NCI-H526 (cell line): ENCODE measurements at regions not wholly inside any gene's neighbourhood (a gene's known extent, or its start where the extent isn't known, plus 50 kb on each side); places are given as distances from the start of the nearest gene placed in this dataset.
"Not testable (repeated sequence)": the region's sequence is repeated elsewhere in the genome, so short reads cannot be mapped to it uniquely, and the experiment has no call there.

Experiments used
- DNase-seq, 2 experiments: peaks; one replicate each; lab custom pipeline; 2025; lab: John Stamatoyannopoulos, UW

DNA sequence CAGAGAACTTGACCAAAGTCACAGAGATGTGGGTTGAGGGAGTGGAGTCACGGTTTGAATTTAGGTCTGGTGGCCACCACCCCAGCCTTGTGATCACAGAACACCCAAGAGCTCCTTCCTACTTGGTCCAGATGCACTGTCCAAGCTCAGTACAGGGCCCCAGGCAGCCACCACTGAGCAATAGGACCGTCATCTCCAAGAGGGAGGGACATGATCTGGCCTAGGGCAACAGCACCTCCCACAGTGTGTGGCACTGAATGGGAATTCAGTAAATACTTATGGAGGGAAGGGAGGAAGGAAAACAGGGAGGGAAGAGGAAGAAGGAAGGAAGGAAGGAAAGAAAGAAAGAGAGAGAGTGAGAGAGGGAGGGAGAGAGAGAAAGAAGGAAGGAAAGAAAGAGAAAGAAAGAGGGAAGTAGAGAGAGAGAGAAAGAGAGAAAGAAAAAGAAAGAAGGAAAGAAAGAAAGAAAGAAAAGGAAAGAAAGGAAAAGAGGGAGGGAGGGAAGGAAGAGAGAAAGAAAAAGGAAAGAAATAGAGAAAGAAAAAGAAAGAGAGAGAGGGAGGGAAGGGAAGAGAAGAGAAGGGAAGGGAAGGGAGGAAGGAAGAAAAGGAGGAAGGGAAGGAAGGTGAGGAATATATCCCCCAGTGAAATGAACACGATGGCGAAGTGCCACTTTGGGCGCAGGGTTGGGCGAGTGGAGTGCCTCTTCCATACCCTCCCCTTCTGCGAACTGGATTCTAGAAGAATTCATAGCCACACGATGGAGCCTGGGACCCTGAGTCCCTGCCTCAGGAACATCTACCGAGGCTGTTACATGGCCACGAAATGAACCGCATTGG, 243.7 kb downstream of the TFAP2C start:
- DNase-seq = no peak

DNA sequence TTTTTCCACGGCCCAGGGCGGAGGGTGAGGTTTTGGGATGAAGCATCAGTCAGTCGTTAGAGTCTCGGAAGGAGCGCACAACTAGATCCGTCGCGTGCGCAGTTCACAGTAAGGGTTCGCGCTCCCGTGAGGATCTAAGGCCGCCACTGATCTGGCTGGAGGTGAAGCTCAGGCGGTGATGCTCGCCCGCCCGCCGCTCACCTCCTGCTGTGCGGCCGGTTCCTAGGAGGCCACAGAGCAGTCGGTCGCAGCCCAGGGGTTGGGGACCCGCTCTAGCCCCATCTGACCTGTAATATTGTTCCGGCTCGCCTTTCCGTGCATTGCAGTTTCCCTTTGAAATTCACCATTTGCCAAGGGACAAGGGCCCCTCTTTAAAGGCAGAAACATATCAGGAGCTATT, 244.7 kb downstream of the TFAP2C start:
- DNase-seq = no peak

DNA sequence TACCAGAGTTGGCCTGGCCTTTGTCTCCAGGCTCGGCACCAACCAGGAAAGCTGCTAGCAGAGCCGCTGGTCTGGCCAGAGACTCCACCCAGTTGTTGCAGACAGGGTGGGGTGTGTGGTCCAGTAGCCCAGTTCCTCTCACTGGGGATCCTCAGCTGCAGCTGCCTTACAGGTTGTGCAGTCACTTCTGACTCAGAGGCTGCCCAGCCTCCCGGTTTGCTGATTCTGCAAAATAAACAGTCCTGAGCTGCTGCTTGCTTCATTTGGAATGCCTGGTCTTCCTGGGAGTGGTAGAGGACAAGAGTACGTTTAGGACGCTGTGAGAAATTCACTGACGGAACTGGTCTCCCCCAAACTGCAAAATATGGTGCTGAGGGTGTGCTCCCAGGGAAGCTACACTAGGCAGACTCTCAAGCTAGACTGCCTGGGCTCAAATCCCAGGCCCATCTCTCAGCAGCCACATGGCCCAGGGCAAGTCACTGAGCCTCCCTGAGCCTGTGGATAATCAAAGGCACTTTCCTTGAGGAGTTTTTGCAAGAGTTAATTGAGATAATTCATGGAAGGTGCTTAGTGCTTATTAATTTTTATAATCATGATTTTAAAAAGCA, 246.1 kb downstream of the TFAP2C start:
- peak in 1 of 2 experiments; percentile 17 for DNase-seq

DNA sequence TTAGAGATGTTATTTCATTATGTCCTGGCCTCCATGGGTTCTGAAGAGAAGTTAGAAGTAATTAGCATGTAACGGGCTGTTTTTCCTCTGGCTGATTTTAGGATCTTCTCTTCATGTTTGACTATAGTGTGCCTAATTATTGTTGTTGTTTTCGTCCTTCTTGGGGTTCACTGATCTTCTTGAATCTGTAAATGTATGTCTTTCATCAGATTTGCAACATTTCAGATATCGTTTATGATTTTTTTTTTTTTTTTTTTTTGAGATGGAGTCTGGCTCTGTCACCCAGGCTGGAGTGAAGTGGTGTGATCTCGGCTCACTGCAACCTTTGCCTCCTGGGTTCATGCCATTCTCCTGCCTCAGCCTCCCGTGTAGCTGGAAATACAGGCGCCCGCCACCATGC, 246.7 kb downstream of the TFAP2C start:
- no peak for DNase-seq

DNA sequence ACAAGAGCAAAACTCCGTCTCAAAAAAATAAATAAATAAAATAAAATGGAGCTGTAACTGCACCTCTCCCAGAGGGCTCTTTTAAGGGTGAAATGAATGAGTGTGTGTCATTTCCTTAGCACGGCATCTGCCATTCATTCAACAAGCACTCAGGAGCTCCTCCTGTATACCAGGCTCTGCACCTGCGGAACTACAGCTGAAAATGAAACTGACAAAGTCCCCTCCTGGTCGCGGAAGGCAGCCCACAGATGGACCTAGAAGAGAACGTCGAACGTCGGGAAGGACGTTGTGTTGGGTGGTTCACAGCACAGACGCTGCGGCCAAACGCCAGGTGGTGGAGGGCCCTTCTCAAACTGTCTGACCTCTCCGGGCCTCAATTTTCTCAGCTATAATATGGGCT, 256.4 kb downstream of the TFAP2C start:
- no peak for DNase-seq

DNA sequence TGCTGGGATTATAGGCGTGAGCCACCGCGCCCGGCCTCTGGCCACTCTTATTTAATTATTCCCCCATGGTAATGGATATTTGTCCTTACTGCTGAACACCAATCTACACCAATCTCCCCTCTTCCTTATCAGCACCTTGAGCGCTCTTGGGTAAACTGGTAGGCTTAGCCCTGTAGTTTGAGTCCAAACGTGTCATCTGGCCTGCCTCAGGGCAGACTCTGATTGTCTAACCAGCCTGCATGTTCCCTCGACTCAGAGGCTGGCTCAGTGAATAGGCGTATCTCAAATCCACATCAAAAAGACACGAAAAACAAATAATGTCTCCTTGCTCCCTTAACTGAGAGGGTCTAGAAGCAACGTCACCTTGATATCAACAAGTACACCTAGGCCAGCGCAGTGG, 260.9 kb downstream of the TFAP2C start:
- DNase-seq = no peak

DNA sequence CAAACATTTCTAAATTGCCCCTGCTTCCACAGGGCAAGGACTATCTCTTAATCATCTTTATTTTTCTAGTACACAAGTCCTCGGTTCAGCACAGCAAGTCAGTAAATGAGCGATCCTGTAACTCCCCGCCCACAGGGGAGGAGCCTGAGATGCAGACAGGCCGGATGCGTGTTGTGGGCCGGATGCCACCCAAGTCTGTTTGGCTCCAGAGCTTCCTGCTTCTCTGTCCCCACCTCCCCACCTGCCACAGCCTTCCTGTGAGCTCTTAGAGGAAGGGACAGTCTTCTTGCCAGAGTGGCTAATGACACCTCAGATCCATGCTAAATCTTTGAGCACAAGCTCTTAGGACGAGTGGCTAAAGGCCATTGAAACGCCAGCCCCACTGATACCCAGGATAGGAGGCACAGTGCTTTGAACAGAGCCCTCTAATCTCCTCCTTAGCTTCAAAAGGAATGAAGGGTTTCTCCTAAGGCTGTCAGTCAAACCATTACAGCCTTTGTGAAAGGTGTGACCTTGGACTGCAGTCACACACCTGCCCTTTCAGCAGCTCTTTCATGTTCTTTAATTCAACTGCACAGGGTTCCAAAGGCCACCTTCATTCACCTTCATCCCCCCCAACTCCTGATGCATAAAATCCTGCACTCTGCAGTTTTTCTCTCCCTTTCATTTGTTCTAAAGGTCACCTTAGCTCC, 264.3 kb downstream of the TFAP2C start:
- no peak for DNase-seq

DNA sequence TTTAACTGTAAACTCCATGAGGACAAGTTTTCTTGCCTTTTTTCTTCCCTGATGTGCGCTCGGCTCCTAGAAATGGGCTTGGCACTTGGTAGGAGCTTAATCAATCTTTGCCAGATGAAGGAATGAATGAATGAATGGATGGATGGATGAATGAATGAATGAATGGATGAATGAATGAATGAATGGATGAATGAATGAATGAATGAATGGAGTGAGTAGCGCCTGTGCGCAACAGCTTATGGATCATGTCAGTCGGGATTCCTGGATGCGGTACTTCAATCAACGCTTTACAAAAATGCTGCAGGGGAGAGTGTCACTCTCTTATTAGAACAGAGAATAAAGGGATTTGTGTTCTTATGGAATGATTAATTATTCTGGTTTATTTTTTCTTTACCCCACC, 267.3 kb downstream of the TFAP2C start:
- no peak for DNase-seq

DNA sequence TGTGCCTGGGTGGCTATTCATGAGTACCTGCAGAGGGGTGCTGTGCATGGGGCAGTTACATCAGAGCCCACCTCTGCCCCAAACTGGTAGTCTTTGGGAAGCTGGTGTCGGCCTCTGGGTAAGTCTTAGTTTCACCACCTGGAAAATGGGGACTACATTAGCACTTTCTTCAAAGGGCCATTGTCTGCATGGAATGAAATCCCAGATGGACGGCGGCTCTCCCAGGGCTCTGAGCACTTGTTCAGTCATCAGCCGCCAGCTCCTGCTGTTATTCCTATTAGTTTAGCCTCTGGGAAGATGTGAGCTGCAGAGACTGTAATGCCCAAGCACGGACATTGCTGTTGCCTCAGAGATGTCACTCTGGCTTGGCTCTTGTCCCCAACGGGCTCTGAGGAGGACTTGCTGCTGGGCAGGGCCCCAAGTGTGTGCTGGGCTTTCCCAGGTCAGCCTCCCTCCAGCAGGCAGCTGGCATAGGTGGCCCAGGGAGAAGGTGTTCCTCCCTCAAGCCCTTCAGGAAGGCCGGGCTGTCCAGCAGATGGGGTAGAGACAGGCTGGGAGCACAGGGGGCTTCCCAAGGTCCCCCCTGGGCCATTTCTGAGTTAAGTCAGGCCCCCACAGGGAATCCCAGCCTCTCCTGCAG, 268.3 kb downstream of the TFAP2C start:
- DNase-seq = no peak

DNA sequence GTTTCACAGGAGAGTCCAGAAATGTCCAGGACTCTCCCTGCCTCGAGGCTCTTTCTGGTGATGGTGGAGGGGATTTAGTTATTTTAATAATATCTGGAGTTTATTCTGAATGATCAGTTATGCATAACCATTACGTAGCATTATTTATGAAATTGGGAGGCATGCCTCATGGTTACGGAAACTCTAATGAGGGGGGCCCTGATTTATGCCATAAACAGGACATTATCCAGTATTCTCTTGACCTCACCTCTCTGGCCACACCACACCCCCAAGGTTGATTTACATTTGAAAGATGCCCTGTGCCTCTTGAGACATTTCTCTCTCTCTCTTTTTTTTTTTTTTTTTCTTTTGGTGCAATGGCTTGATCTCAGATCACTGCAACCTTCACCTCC, 268.8 kb downstream of the TFAP2C start:
- no peak for DNase-seq

DNA sequence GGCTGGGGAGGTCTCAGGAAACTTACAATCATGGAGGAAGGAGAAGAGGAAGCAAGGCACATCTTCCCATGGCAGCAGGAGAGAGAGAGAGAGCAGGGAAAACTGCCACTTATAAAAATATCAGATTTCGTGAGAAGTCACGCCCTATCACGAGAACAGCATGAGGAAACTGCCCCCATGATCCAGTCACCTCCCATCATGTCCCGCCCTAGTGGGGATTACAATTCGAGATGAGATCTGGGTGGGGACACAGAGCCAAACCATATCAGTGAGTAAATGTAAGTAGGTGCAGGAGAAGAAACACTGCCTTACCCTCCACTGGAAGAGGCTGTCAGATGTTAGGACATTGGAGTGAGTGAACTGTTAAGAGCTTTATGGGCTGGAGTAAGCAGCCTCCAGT, 270.4 kb downstream of the TFAP2C start:
- DNase-seq = no peak

DNA sequence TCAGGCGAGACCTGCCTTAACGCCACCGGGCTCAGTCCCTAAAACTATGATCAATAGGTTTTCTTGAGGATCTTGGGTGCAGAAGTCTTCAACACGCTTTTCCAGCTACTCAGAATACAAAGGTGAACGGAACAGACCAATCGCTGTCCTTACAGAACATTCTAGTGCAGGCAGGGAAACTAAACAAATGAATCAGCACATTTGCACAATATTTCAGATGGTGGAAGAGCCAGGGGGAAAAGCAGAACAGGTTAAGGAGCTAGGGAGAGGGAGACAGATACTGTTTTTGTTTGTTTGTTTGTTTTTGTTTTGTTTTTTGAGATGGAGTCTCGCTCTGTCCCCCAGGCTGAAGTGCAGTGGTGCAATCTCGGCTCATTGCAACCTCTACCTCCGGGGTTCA, 271.1 kb downstream of the TFAP2C start:
- DNase-seq = no peak

DNA sequence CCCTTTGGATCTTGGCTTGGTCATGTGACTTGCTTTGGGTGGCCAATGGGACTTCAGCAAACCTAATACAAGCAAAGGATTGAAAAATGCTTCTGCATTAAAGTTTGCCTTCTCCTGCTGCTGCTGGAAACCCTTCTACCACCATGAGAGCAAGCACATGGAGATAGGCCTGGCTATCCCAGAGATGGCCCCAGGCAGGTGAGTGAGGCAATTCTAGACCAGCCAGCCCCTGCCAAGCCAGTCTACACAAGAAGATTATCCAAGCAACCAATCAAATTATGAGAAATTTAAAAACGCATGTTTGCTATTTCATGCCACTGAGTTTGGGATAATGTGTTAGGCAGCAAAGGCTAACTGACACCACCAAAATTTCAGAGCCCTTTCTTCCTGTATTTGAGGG, 274.3 kb downstream of the TFAP2C start:
- DNase-seq = no peak

DNA sequence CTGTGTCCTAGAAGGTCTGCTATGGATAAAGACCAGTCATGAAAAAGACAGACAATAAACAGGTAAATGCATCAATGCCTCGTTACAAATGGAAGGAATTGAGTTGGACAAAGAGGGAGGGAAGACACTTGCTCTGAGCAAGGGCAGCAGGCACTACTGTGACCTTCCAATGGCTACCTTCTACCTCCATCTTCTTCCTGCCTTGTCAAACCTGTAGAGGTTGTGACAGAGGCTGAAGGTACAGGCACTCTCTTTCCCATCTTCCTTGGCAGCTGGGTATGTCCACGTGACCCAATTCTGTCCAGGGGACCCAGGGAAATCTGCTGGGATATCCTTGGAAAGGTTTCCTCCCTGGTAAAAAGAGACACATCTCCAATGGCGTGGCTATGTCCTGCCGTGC, 274.8 kb downstream of the TFAP2C start:
- DNase-seq = no peak

DNA sequence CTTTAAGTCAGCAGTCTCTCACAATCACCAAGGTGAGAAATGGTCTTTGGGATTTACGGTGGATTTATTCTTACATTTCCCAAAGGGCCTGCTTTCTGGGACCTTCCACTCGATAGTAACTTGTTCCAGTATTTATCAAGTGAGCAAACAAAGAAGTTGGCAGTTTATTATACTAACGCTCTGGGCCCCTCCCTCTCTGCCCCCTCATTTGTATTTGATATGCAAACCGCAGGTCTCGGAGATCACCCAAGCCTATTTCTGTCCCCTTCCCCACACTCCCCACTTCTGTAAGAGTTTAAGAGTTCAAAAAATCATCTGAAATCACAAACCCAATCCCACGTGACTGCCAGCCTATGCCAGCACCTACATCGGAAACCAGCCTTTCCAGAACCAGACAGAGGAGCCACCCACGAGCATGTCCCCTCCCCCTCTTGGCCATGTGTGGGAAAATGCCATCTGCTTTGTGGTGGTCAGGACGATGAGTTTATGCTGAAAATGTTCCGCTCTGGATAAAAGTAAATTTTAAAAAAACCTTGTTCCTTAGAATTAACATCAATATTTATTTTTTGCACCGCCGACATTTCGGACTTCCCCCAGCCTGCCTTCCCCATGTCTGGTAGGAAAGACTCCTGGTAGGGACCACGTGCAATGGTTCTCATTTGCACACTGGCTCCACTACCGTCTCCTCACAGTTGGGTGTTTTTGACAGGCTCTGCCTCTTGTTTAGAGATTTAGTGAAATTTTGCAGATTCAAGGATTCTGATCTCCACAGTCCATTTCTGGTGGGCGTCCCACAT, 281.0 kb downstream of the TFAP2C start:
- peak; percentile 93 to 94 for DNase-seq

DNA sequence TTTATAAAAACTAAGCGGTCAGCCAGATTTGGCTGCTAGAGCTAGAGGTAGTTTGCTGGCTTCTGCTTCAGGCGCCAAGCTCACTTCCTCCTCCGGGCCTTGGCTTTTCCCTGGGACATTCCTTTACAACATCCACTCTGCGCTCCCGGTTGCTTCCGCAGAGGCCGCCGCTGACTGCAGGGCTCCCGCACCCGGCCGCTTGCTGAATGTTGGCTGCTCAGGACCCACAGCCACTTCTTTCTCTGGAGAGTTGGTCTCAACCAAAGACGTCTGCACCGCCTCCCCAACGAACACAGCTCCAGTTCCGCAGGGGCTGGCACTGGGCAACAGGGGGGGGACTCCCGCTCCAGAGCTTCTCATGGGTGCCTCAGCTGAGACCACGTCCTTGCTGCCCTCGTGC, 282.8 kb downstream of the TFAP2C start:
- DNase-seq = no peak

DNA sequence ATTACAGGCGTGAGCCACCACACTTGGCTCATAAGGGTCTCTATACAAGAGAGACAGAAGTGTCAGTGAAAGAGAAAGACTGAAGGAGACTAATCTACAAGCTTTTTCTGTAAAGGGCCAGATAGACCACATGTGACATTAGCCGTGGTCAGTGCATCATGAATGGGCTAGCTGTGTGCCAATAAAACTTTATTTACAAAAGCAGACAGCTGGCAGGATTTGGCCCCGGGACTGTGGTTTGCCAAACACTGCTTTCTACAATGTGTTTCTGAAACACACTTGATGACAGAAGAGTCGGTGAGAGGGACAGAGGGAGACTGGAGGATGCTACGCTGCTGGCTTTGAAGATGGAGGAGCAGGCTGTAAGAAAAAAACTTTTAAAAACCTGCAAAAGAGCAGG, 285.4 kb downstream of the TFAP2C start:
- no peak for DNase-seq

DNA sequence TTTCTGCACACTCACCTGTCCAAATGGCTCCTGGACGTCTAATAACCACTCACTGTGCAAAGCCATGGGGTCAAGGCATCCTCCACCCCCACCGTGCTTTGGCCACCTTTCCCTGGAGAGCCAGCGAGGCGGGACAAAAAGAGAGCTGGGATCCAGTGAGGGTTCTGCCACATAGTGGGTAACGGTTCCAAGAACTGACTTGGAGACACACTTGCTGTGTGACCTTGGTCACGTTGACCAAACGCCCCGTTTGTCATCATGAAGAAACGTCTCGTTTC, 287.2 kb downstream of the TFAP2C start:
- no peak for DNase-seq

DNA sequence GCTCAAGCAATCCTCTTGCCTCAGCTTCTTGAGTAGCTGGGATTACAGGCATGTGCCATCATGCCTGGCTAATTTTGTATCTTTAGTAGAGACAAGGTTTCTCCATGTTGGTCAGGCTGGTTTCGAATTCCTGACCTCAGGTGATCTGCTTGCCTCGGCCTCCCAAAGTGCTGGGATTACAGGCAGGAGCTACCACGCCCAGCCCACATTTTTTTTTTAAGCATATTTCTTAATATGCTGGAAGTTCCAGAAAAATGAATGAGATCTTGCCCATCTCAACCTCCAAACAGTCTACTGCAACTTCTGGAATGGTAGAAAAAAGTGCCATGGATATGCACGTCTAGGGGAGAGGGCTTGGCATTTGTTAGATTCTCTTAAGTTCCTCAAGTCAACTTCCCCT, 290.9 kb downstream of the TFAP2C start:
- not testable (repeated sequence) for DNase-seq

DNA sequence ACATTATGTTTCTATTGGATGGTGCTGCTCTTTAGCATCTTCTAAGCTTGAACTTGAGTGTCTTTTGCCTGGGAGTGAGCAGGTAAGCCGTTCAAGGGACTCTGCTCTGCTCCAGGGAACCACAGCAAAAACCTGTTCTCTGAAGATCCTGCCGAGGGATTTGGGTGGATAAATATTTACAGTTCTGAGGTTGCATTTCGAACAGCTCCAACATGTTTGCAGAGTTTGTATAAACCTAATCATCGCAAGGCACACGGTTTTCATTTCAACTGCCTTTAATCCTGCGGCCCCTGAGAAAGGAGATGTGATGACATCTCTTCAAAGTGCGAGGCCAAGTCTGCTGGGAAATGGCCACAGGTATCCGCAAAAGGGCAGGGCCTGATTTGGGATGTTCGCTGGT, 293.4 kb downstream of the TFAP2C start:
- peak; percentile 37 to 59 for DNase-seq

DNA sequence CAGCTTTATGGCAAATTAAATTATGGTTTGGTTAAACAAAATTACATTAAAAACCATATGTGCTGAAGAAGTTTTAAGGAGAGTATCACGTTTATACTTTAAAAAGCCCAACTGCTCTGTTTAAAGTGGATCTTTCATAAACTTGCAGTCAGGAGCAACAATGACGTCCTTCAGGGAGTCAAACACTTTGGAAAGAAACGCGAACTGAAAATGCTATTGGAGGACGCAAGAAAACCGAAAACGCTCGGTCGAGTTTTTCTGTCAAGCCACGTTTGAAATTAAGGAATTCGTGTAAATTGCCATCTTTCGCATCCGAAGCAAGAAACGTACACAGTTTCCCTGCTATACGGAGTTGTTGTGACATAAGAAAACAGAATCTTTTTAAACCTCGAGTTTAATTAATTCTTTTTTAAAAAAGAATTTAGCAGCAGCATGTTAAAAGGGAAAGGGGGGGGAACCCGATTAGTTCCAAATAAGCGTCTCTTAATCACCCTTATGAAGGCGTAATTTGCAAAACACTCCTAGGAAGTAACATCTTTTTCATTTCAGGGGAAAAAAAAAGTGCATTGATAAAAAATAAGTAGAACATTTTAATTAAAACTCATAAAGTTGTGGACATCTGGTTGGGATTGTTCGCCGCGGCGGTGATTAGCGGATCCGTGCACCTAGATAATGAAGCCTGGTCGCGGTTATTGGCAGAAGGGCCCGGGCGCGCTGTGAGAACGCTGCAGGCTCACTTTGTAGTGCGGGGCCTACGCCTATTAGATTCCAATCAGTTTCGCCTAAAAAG, 295.4 kb downstream of the TFAP2C start:
- no peak for DNase-seq
